ENCODE measurements at regions not wholly inside any gene's neighbourhood (a gene's known extent, or its start where the extent isn't known, plus 50 kb on each side); places are given as distances from the start of the nearest gene placed in this dataset.
"Not testable (repeated sequence)": the region's sequence is repeated elsewhere in the genome, so short reads cannot be mapped to it uniquely, and the experiment has no call there.

DNA sequence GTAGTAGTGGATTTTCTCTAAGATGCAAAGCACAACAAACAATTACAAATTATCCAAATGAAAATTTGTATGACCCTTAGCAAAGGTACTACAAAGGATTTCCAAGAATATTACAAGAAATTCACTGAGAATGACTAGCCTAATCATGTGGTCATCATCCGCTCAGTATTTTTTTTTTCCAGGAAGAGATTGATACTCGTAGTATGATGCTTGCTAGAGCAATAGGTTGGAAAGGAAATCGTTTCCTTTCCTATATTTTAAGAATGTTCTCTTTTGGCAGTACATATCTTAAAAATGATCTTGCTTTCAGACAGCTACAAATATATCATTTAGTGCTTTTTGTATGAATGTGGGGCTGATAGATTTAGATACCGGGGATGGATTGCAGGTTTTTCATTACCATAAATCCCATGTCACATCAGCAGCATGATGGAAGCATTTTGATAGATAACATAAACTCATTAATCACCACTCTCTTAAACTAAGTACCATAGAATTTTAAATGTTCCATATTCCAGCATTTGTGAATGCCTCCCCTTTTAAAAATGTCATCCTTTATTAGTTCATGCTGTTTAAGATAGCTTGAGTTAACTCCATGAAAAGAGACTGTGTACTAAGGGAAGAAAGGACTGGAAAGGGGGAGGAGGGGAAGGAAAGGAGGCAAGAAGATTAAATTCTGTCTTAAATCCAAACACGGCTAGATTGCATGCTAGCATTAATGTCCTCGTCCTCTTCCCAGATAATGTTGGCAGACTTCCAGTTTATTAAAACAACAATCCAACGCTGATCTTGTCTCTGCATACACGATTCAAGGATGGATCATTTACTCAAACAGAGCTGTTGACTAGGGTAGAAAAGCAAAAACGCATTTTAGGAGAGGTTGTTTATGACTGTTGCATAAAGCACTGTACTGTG lies 311.7 kb upstream of the ZNF608 start:
- no peaks in the 10 kb centered on the region for H3K9me3 ChIP-seq (ENCODE audit: control insufficient read depth, low read length, poor library complexity, severe bottlenecking)
- Mint-ChIP-seq H3K27me3 (no peaks in the 10 kb centered on the region), H3K27ac (no peak overlapping the region), H3K4me3 (no peak overlapping the region), H3K36me3 (ENCODE audit: low read depth) (no peaks in the 10 kb centered on the region), H3K4me1 (no peaks in the 10 kb centered on the region)
- ATAC-seq (no peak), DNase-seq (no peak)

GRCh38 chr5:125059255-125060002 lies 313.0 kb upstream of the ZNF608 start:
- Mint-ChIP-seq H3K27me3 (no peaks in the 10 kb centered on the region), H3K27ac (no peak overlapping the region), H3K4me3 (no peak overlapping the region), H3K36me3 (ENCODE audit: low read depth) (no peaks in the 10 kb centered on the region), H3K4me1 (no peaks in the 10 kb centered on the region)
- ATAC-seq: no peak
- no peak for DNase-seq
- H3K9me3 ChIP-seq (ENCODE audit: control insufficient read depth, low read length, poor library complexity, severe bottlenecking): peaks cover under 1% of the 10 kb centered on the region

DNA sequence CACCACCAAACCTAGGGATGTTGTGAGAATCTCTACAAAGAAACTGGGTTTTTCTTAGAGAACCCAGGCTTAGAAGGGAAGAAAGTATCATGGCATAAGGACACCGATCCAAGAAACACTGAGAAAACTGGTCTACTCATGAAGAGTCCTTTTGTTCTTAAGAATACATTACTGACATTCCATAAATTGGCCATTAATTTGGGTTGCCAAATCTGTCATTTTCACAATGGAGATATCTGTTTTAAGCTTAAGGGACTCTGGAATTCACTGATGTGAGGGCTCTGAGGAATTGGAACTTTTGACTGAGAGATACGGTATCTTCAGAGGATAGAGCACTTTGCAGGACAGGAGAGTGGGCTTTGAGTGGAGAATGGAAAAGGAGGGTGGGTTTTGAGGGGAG lies 315.3 kb upstream of the ZNF608 start:
- H3K9me3 ChIP-seq (ENCODE audit: control insufficient read depth, low read length, poor library complexity, severe bottlenecking): peaks cover 2% of the 10 kb centered on the region
- H3K4me3 Mint-ChIP-seq: no peak overlapping the region
- no peaks in the 10 kb centered on the region for H3K36me3 Mint-ChIP-seq (ENCODE audit: low read depth)
- DNase-seq: no peak
- ATAC-seq: no peak
- H3K27me3 Mint-ChIP-seq: no peaks in the 10 kb centered on the region
- H3K4me1 Mint-ChIP-seq: no peaks in the 10 kb centered on the region
- no peak overlapping the region for H3K27ac Mint-ChIP-seq

GRCh38 chr5:125064621-125065438 lies 318.4 kb upstream of the ZNF608 start:
- no peak for DNase-seq
- no peaks in the 10 kb centered on the region for H3K27me3 Mint-ChIP-seq
- H3K36me3 Mint-ChIP-seq (ENCODE audit: low read depth): no peaks in the 10 kb centered on the region
- H3K4me3 Mint-ChIP-seq: no peak overlapping the region
- no peaks in the 10 kb centered on the region for H3K4me1 Mint-ChIP-seq
- H3K9me3 ChIP-seq (ENCODE audit: control insufficient read depth, low read length, poor library complexity, severe bottlenecking): peaks cover 2% of the 10 kb centered on the region
- H3K27ac Mint-ChIP-seq: no peak overlapping the region
- no peak for ATAC-seq

GRCh38 chr5:125065741-125066140 lies 319.3 kb upstream of the ZNF608 start:
- ATAC-seq: no peak
- Mint-ChIP-seq H3K36me3 (ENCODE audit: low read depth) (no peaks in the 10 kb centered on the region), H3K4me3 (no peak overlapping the region), H3K4me1 (no peaks in the 10 kb centered on the region), H3K27me3 (no peaks in the 10 kb centered on the region), H3K27ac (no peak overlapping the region)
- H3K9me3 ChIP-seq (ENCODE audit: control insufficient read depth, low read length, poor library complexity, severe bottlenecking): peaks cover 2% of the 10 kb centered on the region
- DNase-seq: no peak

DNA sequence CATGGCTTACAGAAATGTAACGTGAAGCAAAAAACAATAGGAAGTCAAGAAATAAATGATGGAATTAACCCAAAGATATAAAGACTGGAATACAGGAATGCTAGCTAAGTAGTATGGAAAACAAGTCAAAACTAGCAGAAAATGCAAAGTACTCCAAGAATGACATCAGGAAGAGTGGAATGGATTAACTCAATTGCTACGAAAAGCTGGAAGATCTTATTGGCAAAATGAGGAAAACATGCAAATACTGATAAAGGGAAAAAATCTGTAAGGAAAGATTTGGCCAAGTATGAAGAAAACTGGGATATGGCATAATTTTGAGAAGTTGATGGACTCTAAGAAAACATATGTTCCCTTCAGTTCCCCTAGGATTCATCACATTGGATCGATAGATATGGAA lies 324.5 kb upstream of the ZNF608 start:
- H3K4me3 Mint-ChIP-seq: no peak overlapping the region
- DNase-seq (no peak), ATAC-seq (no peak)
- H3K36me3 Mint-ChIP-seq (ENCODE audit: low read depth): no peaks in the 10 kb centered on the region
- H3K27me3 Mint-ChIP-seq: no peaks in the 10 kb centered on the region
- no peaks in the 10 kb centered on the region for H3K4me1 Mint-ChIP-seq
- peaks cover 2% of the 10 kb centered on the region for H3K9me3 ChIP-seq (ENCODE audit: control insufficient read depth, low read length, poor library complexity, severe bottlenecking)
- no peak overlapping the region for H3K27ac Mint-ChIP-seq

- no peaks in the 10 kb centered on the region for H3K4me1 Mint-ChIP-seq
- peaks cover 2% of the 10 kb centered on the region for H3K9me3 ChIP-seq (ENCODE audit: control insufficient read depth, low read length, poor library complexity, severe bottlenecking)
- H3K27me3 Mint-ChIP-seq: no peaks in the 10 kb centered on the region
- DNase-seq (no peak), ATAC-seq (no peak)
- no peaks in the 10 kb centered on the region for H3K36me3 Mint-ChIP-seq (ENCODE audit: low read depth)
- H3K27ac Mint-ChIP-seq: no peak overlapping the region
- no peak overlapping the region for H3K4me3 Mint-ChIP-seq
Observed at GRCh38 chr5:125073090-125073489, 326.7 kb upstream of the ZNF608 start.

DNA sequence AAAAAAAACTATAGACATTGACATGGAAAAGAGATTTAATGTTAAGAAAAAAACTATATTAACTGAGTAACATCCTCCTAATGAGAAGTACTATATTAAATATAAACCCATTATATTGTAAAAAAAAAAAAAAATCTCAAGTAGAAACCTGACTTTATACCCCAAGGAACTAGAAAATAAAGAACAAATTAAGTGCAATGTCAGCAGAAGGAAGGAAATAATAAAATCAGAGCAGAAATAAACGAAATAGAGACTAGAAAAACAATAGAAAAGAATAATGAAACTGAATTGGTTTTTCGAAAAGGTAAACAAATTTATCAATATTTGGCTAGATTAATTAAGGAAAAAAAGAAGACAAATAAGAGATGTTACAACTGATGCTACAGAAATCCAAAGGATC lies 329.1 kb upstream of the ZNF608 start:
- ATAC-seq: no peak
- Mint-ChIP-seq H3K27ac (no peak overlapping the region), H3K27me3 (no peaks in the 10 kb centered on the region), H3K4me1 (no peaks in the 10 kb centered on the region), H3K36me3 (ENCODE audit: low read depth) (no peaks in the 10 kb centered on the region), H3K4me3 (no peak overlapping the region)
- no peak for DNase-seq
- H3K9me3 ChIP-seq (ENCODE audit: control insufficient read depth, low read length, poor library complexity, severe bottlenecking): peaks cover 2% of the 10 kb centered on the region

DNA sequence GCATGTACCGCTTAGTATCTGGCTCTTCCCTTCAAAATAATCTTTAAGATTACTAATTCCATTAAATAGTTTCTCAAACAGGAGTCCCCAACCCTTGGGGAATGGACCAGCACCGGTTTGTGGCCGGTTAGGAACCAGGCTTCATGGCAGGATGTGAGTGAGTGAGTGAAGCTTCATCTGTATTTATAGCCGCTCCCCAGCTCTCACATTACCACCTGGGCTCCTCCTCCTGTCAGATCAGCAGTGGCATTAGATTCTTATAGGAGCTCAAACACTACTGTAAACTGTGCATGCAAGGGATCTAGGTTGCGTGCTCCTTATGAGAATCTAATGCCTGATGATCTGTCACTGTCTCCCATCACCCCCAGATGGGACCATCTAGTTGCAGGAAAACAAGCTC lies 332.6 kb upstream of the ZNF608 start:
- not testable (repeated sequence) for H3K9me3 ChIP-seq (ENCODE audit: control insufficient read depth, low read length, poor library complexity, severe bottlenecking); DNase-seq; H3K27ac Mint-ChIP-seq; H3K27me3 Mint-ChIP-seq; H3K36me3 Mint-ChIP-seq (ENCODE audit: low read depth); H3K4me3 Mint-ChIP-seq; H3K4me1 Mint-ChIP-seq; ATAC-seq

DNA sequence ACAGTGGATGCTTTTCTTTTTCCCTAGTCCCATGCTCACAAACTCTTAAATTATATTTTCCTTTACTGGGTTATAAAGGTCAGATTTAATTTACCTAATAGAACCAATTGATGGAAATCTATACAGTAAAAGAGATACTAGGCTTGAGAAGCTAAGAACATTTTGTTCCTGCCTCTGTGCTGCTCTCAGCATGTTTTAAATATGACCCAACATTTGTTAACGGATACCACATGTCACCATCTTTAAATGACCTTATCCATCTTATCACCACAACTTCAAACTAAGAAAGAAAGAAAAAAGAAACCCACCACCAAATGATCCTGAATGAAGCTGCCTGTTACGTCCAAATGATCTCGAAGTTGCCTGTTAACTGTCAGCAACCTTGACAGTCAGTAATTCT lies 334.7 kb upstream of the ZNF608 start:
- ATAC-seq (no peak), DNase-seq (no peak)
- Mint-ChIP-seq H3K36me3 (ENCODE audit: low read depth) (no peaks in the 10 kb centered on the region), H3K27ac (no peak overlapping the region), H3K4me3 (no peak overlapping the region), H3K4me1 (no peaks in the 10 kb centered on the region), H3K27me3 (no peaks in the 10 kb centered on the region)
- no peaks in the 10 kb centered on the region for H3K9me3 ChIP-seq (ENCODE audit: control insufficient read depth, low read length, poor library complexity, severe bottlenecking)

DNA sequence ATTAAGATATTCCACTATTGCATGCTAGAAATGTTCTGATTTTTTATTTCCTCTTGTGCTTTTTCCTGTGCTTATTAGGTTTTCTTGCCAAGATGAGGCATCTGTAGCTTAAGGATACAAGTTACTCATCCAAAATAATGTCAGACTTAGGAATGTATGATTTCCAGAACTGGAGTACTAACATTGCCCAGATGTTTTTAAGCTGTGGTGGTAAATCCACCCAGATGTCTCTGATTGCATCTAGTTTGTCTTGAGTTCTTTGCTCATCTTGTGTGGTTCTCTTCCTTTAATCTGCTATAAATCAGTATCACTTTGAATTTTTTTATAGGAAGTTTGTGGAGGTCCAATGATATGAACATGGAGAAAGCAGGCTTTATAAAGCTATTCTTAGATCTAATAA lies 337.5 kb upstream of the ZNF608 start:
- Mint-ChIP-seq H3K27ac (no peak overlapping the region), H3K27me3 (no peaks in the 10 kb centered on the region)
- ATAC-seq: no peak

DNA sequence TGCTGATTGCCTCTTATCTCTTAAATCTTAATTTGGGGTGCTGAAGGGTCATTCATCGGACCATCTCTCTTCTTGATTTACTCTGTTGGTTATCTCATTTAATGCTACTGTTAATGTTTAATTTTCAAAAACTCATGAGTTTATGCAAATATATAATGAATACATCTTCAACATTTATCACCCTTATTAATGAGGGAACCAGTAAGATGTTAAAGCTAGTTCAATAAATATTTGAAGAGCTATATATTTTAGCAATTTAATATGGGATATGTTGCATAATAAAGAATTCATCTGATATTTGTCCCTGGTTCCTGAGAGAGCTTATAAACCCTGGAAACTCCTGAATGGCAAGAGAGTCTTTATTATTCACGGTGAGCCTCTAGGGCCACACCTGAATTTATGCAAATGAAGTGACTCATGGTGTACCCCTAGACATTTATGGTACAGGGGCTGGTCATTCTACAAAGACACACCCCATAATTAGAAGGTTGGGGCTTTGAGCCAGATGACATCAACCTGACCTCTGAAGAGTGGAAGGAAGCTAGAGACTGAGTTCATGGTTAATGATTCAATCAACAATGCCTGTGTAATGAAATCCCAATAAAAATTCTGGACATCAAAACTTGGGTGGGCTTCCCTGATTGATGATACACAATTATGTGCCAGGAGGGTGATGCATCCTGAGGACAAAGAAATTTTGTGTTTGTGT lies 339.5 kb upstream of the ZNF608 start:
- no peak for ATAC-seq
- H3K9me3 ChIP-seq (ENCODE audit: control insufficient read depth, low read length, poor library complexity, severe bottlenecking): no peaks in the 10 kb centered on the region
- Mint-ChIP-seq H3K36me3 (ENCODE audit: low read depth) (no peaks in the 10 kb centered on the region), H3K27ac (no peak overlapping the region), H3K4me3 (no peak overlapping the region), H3K4me1 (no peaks in the 10 kb centered on the region), H3K27me3 (no peaks in the 10 kb centered on the region)
- DNase-seq: no peak

More for the DNA sequence above, 337.5 kb upstream of the ZNF608 start:
- Mint-ChIP-seq H3K36me3 (ENCODE audit: low read depth) (no peaks in the 10 kb centered on the region), H3K4me3 (no peak overlapping the region), H3K4me1 (no peaks in the 10 kb centered on the region)
- no peaks in the 10 kb centered on the region for H3K9me3 ChIP-seq (ENCODE audit: control insufficient read depth, low read length, poor library complexity, severe bottlenecking)
- DNase-seq: no peak
